ENCODE measurements at regions not wholly inside any gene's neighbourhood (a gene's known extent, or its start where the extent isn't known, plus 50 kb on each side); places are given as distances from the start of the nearest gene placed in this dataset.
A peak's percentile ranks its signal among the peaks of the same experiment; 100 is the strongest.

GRCh38 chr17:64773836-64774761, 112.0 kb upstream of the SMURF2 start:
- TF ChIP-seq MAX (IDR thresholded peaks at IDR 0.05) (peak; percentile 25; the same call in 1 of the 2 replicates), YY1 (IDR thresholded peaks at IDR 0.05; ENCODE audit: low read depth) (no peak), FOXM1 (IDR thresholded peaks at IDR 0.05; ENCODE audit: borderline replicate concordance, low read depth) (no peak), TAF1 (IDR thresholded peaks at IDR 0.05; ENCODE audit: low read depth) (peak; percentile 70), CREB1 (IDR thresholded peaks at IDR 0.05; ENCODE audit: low read depth) (no peak), USF1 (IDR thresholded peaks at IDR 0.05) (no peak), TEAD4 (IDR thresholded peaks at IDR 0.05) (no peak), RAD21 (IDR thresholded peaks at IDR 0.05; ENCODE audit: low read depth) (peak; percentile 56), REST (IDR thresholded peaks at IDR 0.05; ENCODE audit: low read depth) (no peak), ZBTB7A (IDR thresholded peaks at IDR 0.05; ENCODE audit: low read depth) (no peak)

GRCh38 chr17:64773386-64773835, 111.3 kb upstream of the SMURF2 start:
- no peak for TF ChIP-seq MAX (IDR thresholded peaks at IDR 0.05)
- TF ChIP-seq EP300 (IDR thresholded peaks at IDR 0.05; ENCODE audit: borderline replicate concordance), result no peak
- no peak for TF ChIP-seq CREB1 (IDR thresholded peaks at IDR 0.05; ENCODE audit: low read depth)
- TF ChIP-seq TCF12 (IDR thresholded peaks at IDR 0.05; ENCODE audit: low read depth), result no peak

GRCh38 chr17:64772845-64773299, 110.8 kb upstream of the SMURF2 start:
- no peak for TF ChIP-seq CREB1 (IDR thresholded peaks at IDR 0.05; ENCODE audit: low read depth)
- no peak for TF ChIP-seq RAD21 (IDR thresholded peaks at IDR 0.05; ENCODE audit: low read depth)
- no peak for TF ChIP-seq EP300 (IDR thresholded peaks at IDR 0.05; ENCODE audit: borderline replicate concordance)
- no peak for TF ChIP-seq TCF12 (IDR thresholded peaks at IDR 0.05; ENCODE audit: low read depth)
- no peak for TF ChIP-seq FOXM1 (IDR thresholded peaks at IDR 0.05; ENCODE audit: borderline replicate concordance, low read depth)
- no peak for TF ChIP-seq MAX (IDR thresholded peaks at IDR 0.05)
- TF ChIP-seq TEAD4 (IDR thresholded peaks at IDR 0.05), result no peak
- TF ChIP-seq NFIC (IDR thresholded peaks at IDR 0.05), result no peak
- TF ChIP-seq EGR1 (IDR thresholded peaks at IDR 0.05), result no peak
- no peak for TF ChIP-seq ZBTB7A (IDR thresholded peaks at IDR 0.05; ENCODE audit: low read depth)
- TF ChIP-seq YY1 (IDR thresholded peaks at IDR 0.05; ENCODE audit: low read depth), result no peak
- TF ChIP-seq TAF1 (IDR thresholded peaks at IDR 0.05; ENCODE audit: low read depth), result no peak

- TF ChIP-seq EGR1 (IDR thresholded peaks at IDR 0.05) (no peak), USF1 (IDR thresholded peaks at IDR 0.05) (no peak), REST (IDR thresholded peaks at IDR 0.05; ENCODE audit: low read depth) (no peak), ZBTB7A (IDR thresholded peaks at IDR 0.05; ENCODE audit: low read depth) (no peak), TCF12 (IDR thresholded peaks at IDR 0.05; ENCODE audit: low read depth) (no peak)
These were observed 110.1 kb upstream of the SMURF2 start for GRCh38 chr17:64771980-64772844.

GRCh38 chr17:64769712-64770111, 107.6 kb upstream of the SMURF2 start:
- TF ChIP-seq MAX (IDR thresholded peaks at IDR 0.05), result no peak
- TF ChIP-seq EGR1 (IDR thresholded peaks at IDR 0.05), result no peak
- TF ChIP-seq RAD21 (IDR thresholded peaks at IDR 0.05; ENCODE audit: low read depth), result no peak
- TF ChIP-seq TEAD4 (IDR thresholded peaks at IDR 0.05), result no peak
- no peak for TF ChIP-seq YY1 (IDR thresholded peaks at IDR 0.05; ENCODE audit: low read depth)
- no peak for TF ChIP-seq CREB1 (IDR thresholded peaks at IDR 0.05; ENCODE audit: low read depth)
- TF ChIP-seq FOXM1 (IDR thresholded peaks at IDR 0.05; ENCODE audit: borderline replicate concordance, low read depth), result no peak
